ENCODE measurements at regions not wholly inside any gene's neighbourhood (a gene's known extent, or its start where the extent isn't known, plus 50 kb on each side); places are given as distances from the start of the nearest gene placed in this dataset.
"Not testable (repeated sequence)": the region's sequence is repeated elsewhere in the genome, so short reads cannot be mapped to it uniquely, and the experiment has no call there.

DNA sequence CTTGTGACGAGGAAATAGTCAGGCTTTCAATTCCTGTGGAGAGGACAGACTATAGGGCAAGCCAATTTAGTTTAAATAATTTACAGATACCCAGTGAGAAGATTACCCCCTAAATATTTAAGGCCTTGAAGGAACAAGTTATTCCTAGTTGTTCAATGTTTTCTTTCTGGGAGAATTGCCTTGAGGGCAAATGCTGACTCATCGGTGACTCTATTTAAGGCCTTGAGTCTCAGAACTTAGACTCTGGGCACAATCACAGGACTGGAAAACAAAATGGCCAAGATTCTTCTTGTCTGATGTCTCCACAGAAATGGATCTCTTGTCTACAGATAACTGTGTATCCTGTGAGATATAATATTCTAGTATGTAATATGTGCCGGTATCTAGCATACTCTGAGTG is 467.1 kb downstream of the SUCLG1 start:
- TF ChIP-seq, protein P1, sequence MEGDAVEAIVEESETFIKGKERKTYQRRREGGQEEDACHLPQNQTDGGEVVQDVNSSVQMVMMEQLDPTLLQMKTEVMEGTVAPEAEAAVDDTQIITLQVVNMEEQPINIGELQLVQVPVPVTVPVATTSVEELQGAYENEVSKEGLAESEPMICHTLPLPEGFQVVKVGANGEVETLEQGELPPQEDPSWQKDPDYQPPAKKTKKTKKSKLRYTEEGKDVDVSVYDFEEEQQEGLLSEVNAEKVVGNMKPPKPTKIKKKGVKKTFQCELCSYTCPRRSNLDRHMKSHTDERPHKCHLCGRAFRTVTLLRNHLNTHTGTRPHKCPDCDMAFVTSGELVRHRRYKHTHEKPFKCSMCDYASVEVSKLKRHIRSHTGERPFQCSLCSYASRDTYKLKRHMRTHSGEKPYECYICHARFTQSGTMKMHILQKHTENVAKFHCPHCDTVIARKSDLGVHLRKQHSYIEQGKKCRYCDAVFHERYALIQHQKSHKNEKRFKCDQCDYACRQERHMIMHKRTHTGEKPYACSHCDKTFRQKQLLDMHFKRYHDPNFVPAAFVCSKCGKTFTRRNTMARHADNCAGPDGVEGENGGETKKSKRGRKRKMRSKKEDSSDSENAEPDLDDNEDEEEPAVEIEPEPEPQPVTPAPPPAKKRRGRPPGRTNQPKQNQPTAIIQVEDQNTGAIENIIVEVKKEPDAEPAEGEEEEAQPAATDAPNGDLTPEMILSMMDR (IDR thresholded peaks at IDR 0.05), result no peak
- H3K4me3 ChIP-seq, result no peak overlapping the region
- H3K36me3 ChIP-seq, result no peaks in the 10 kb centered on the region
- H3K27me3 ChIP-seq (ENCODE audit: low read depth), result no peaks in the 10 kb centered on the region
- intact Hi-C loops (cut with DNase I), result no loop called here
- ATAC-seq (no peak), DNase-seq (no peak)
- no peak overlapping the region for H3K27ac ChIP-seq
- H3K9me3 ChIP-seq, result no peaks in the 10 kb centered on the region
- no peaks in the 10 kb centered on the region for H3K4me1 ChIP-seq

DNA sequence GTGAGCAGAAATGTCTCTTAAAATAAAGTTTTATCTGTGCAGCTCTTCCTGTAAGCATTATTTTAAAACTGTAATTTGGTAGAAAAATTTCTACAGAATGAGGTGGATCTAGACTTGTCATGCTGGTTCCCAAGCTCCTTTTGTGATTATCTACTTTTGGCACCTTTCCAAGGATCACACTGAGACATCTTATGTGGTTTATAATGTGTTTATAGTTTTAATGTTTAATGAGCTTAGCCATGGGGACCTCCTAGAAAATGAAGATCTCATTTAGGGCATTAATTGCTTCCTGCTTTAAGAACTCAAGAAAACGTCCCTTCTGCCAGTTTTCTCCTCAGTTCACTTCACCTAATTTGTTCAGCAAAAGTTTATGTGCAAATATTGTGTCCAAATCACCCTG is 468.4 kb downstream of the SUCLG1 start:
- TF ChIP-seq, protein P1 (IDR thresholded peaks at IDR 0.05), result no peak
- Histone ChIP-seq H3K9me3 (no peaks in the 10 kb centered on the region), H3K4me1 (no peaks in the 10 kb centered on the region), H3K4me3 (no peak overlapping the region), H3K36me3 (no peaks in the 10 kb centered on the region), H3K27me3 (ENCODE audit: low read depth) (no peaks in the 10 kb centered on the region), H3K27ac (no peak overlapping the region)
- ATAC-seq (no peak), DNase-seq (no peak)
- intact Hi-C loops (cut with DNase I), result no loop called here

DNA sequence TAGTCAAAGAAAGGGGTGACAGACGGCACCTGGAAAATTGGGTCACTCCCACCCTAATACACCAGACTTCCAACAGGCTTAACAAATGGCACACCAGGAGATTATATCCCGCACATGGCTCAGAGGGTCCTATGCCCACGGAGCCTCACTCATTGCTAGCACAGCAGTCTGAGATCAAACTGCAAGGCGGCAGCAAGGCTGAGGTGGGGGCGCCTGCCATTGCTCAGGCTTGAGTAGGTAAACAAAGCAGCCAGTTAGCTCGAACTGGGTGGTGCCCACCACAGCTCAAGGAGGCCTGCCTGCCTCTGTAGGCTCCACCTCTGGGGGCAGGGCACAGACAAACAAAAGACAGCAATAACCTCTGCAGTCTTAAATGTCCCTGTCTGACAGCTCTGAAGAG is 482.5 kb downstream of the SUCLG1 start:
- DNase-seq; H3K9me3 ChIP-seq; H3K4me1 ChIP-seq; H3K36me3 ChIP-seq; H3K27ac ChIP-seq; H3K27me3 ChIP-seq (ENCODE audit: low read depth); H3K4me3 ChIP-seq; intact Hi-C loops (cut with DNase I); ATAC-seq: not testable (repeated sequence)

DNA sequence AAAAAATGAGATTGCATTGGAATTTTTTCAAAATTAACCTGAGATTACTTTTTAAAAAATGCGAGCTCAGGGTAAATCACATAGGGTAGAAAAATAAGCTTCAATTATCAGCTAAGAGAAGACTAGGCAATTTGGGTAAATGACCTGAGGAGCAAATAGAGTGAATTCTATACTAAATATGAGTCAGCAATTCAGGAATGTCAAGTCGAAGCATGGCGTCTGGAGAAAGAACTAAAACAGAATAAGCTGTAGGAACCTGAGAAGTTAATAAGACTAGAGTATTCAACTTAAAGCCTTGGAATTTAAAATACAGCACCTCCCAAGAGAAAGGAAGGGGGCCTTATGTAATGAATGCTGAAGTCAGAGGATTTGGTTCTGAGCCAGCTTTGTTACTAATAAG is 487.0 kb downstream of the SUCLG1 start:
- intact Hi-C loops (cut with DNase I), result no loop called here
- TF ChIP-seq, protein P1 (IDR thresholded peaks at IDR 0.05), result no peak
- DNase-seq (no peak), ATAC-seq (no peak)
- Histone ChIP-seq H3K9me3 (no peaks in the 10 kb centered on the region), H3K36me3 (no peaks in the 10 kb centered on the region), H3K4me3 (no peak overlapping the region), H3K27ac (no peak overlapping the region), H3K27me3 (ENCODE audit: low read depth) (no peaks in the 10 kb centered on the region), H3K4me1 (no peaks in the 10 kb centered on the region)

DNA sequence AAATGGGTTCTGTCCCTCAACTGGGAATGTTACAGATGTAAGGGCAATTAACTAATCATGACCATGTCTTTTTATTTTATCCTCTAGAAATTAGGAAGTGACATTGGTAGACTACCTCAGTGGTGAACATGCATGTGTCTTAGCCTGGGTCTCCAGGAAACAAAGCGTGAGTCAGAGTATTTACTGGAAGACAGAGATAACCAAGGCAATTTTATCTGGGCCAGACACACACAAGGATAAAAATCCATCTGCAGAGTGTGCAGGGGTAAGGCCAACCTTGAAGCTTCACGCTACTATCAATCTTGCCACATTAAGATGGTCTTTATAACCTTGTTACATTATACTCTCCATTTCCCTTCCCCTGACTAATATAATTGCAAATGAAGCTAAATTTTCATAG is 487.5 kb downstream of the SUCLG1 start:
- TF ChIP-seq, protein P1 (IDR thresholded peaks at IDR 0.05), result no peak
- Histone ChIP-seq H3K4me3 (no peak overlapping the region), H3K9me3 (no peaks in the 10 kb centered on the region), H3K27me3 (ENCODE audit: low read depth) (no peaks in the 10 kb centered on the region), H3K4me1 (no peaks in the 10 kb centered on the region), H3K27ac (no peak overlapping the region), H3K36me3 (no peaks in the 10 kb centered on the region)
- no peak for ATAC-seq
- intact Hi-C loops (cut with DNase I), result no loop called here
- no peak for DNase-seq

DNA sequence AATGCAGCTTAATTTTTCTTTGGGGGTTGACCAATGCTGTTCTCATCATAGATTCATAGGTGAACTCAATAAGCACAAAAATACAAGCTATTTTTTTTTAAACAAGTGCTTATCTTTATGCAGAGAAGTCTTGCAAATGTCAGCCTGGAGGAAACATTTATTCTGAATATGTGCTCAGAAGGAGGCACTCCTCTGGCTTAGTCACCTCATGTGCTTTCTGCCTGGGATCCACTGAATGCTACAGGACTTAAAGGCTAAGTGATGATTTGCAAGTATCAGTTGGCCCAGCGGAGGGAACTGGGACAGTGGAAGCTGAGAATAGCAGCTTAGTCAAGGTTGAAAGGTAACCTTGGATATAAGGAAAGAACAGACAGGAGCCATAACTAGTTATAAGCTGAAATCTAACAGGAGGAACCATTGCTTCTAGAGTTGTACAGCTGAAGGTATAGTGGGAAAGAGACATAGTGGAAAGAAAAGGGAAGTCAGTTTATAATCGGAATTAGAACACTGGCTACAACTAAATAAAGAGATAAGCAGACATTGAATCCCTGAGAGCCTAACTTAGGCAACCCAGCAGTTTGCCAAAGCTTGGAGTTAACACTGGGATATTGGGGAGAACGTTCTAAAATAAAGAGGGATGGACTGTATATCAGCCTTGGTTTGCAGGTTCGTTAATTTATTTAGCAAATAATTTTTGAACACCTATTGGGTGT is 488.7 kb downstream of the SUCLG1 start:
- TF ChIP-seq, protein P1 (IDR thresholded peaks at IDR 0.05), result no peak
- ATAC-seq (no peak), DNase-seq (no peak)
- no peak overlapping the region for H3K4me3 ChIP-seq
- no peaks in the 10 kb centered on the region for H3K9me3 ChIP-seq
- no peaks in the 10 kb centered on the region for H3K27me3 ChIP-seq (ENCODE audit: low read depth)
- no peaks in the 10 kb centered on the region for H3K4me1 ChIP-seq
- H3K27ac ChIP-seq, result no peak overlapping the region
- no peaks in the 10 kb centered on the region for H3K36me3 ChIP-seq
- intact Hi-C loops (cut with DNase I), result no loop called here
